ENCODE measurements at regions not wholly inside any gene's neighbourhood (a gene's known extent, or its start where the extent isn't known, plus 50 kb on each side); places are given as distances from the start of the nearest gene placed in this dataset.

GRCh38 chr17:55652114-55652823 is 70.4 kb downstream of the TMEM100 start:
- no peak for DNase-seq (ENCODE audit: extremely low spot score)
- ChIA-PET CTCF (interaction anchor here (1.1 to 1.6 kb wide), 2 partner anchors 11 to 66 kb away, joined by 5 read pairs; no protein-coding TSS in a partner anchor), POLR2A (no interaction called here)
- no peak for TF ChIP-seq CTCF (IDR thresholded peaks at IDR 0.05; ENCODE audit: control extremely low read depth, extremely low read depth, low read depth, missing control alignments)

- CTCF ChIA-PET, result interaction anchor here (1.0 kb wide), 1 partner anchor 48 kb away, joined by 3 read pairs; no protein-coding TSS in a partner anchor
- TF ChIP-seq CTCF (IDR thresholded peaks at IDR 0.05; ENCODE audit: control extremely low read depth, extremely low read depth, low read depth, missing control alignments), result no peak
- DNase-seq (ENCODE audit: extremely low spot score), result no peak
- POLR2A ChIA-PET, result no interaction called here
Observed at GRCh38 chr17:55649957-55650597, 72.6 kb downstream of the TMEM100 start.

- CTCF ChIA-PET, result no interaction called here
- DNase-seq (ENCODE audit: extremely low spot score), result no peak
Observed at GRCh38 chr17:55648086-55648485, 74.6 kb downstream of the TMEM100 start.

GRCh38 chr17:55645361-55645760 is 77.3 kb downstream of the TMEM100 start:
- TF ChIP-seq CTCF (IDR thresholded peaks at IDR 0.05; ENCODE audit: control extremely low read depth, extremely low read depth, low read depth, missing control alignments), result no peak
- DNase-seq (ENCODE audit: extremely low spot score), result no peak
- POLR2A ChIA-PET, result no interaction called here
- CTCF ChIA-PET, result interaction anchor here (1.3 kb wide), 1 partner anchor 9 kb away, joined by 3 read pairs; no protein-coding TSS in a partner anchor

More at GRCh38 chr17:55648086-55648485, 74.6 kb downstream of the TMEM100 start:
- POLR2A ChIA-PET, result no interaction called here
- no peak for TF ChIP-seq CTCF (IDR thresholded peaks at IDR 0.05; ENCODE audit: control extremely low read depth, extremely low read depth, low read depth, missing control alignments)

GRCh38 chr17:55644346-55644745 is 78.3 kb downstream of the TMEM100 start:
- DNase-seq (ENCODE audit: extremely low spot score), result no peak
- POLR2A ChIA-PET, result no interaction called here
- TF ChIP-seq CTCF (IDR thresholded peaks at IDR 0.05; ENCODE audit: control extremely low read depth, extremely low read depth, low read depth, missing control alignments), result no peak
- CTCF ChIA-PET, result interaction anchor here (1.3 to 1.5 kb wide), 2 partner anchors 10 to 118 kb away, joined by 3 to 6 read pairs; no protein-coding TSS in a partner anchor

- no peak for TF ChIP-seq CTCF (IDR thresholded peaks at IDR 0.05; ENCODE audit: control extremely low read depth, extremely low read depth, low read depth, missing control alignments)
- POLR2A ChIA-PET, result no interaction called here
- CTCF ChIA-PET, result interaction anchor here (2.3 kb wide), 1 partner anchor 19 kb away, joined by 10 read pairs; no protein-coding TSS in a partner anchor
- DNase-seq (ENCODE audit: extremely low spot score), result no peak
Observed at GRCh38 chr17:55642741-55643140, 79.9 kb downstream of the TMEM100 start.

All from GM10248 (cell line).